ENCODE measurements at regions not wholly inside any gene's neighbourhood (a gene's known extent, or its start where the extent isn't known, plus 50 kb on each side); places are given as distances from the start of the nearest gene placed in this dataset.

DNA sequence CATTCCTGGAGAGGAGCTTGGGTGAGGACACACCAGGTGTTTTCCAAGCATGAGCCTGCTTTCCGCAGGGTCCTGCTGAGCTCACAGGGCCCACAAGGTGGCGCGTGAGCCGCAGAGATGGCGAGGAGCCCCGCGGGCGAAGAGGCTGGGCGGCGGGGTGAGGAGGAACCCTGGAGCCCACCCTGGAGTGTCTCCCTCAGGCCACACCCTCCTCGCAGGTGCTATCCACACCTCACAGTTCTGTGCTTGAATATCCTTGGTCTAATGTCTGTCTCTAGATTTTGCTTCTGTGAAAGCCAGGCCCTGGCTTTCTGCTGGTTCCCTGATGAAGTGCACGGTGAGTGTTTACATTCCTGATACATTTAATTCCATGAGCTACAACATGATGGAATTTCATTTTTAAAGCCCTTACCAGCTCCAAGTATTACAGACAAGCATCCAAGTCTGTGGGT, 433.6 kb downstream of the ACTR3B start:
- TF ChIP-seq, protein P1, sequence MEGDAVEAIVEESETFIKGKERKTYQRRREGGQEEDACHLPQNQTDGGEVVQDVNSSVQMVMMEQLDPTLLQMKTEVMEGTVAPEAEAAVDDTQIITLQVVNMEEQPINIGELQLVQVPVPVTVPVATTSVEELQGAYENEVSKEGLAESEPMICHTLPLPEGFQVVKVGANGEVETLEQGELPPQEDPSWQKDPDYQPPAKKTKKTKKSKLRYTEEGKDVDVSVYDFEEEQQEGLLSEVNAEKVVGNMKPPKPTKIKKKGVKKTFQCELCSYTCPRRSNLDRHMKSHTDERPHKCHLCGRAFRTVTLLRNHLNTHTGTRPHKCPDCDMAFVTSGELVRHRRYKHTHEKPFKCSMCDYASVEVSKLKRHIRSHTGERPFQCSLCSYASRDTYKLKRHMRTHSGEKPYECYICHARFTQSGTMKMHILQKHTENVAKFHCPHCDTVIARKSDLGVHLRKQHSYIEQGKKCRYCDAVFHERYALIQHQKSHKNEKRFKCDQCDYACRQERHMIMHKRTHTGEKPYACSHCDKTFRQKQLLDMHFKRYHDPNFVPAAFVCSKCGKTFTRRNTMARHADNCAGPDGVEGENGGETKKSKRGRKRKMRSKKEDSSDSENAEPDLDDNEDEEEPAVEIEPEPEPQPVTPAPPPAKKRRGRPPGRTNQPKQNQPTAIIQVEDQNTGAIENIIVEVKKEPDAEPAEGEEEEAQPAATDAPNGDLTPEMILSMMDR (IDR thresholded peaks at IDR 0.05): peak; percentile 28 to 74 (median 54)
- TF ChIP-seq POLR2A (IDR thresholded peaks at IDR 0.05): no peak
